DND-41 (cell line): ENCODE measurements at regions not wholly inside any gene's neighbourhood (a gene's known extent, or its start where the extent isn't known, plus 50 kb on each side); places are given as distances from the start of the nearest gene placed in this dataset.

ENCODE experiments used
- ATAC-seq: fragments of 200-7000 bp; cut with Tn5 transposase; 3 replicates; pipeline ENCODE4 v1.9.1; 2021; ENCODE audit warnings: low read depth; ENCODE audit not compliant: insufficient read depth
- DNase-seq: peaks from one replicate; pipeline ENCODE4 v3.0.0-alpha.2; 2020
- H2AFZ ChIP-seq: 2 replicates; pipeline ENCODE4 v1.6.0; 2012; ENCODE audit warnings: low read depth, low read length
- H3K27ac ChIP-seq: 2 replicates; pipeline ENCODE4 v1.5.1; 2012; ENCODE audit warnings: low read length, inconsistent platforms
- H3K27me3 ChIP-seq: fragments of 200-600 bp; sonication (generic); 2 replicates; pipeline ENCODE4 v1.6.0; 2012; ENCODE audit warnings: low read length, mild to moderate bottlenecking, inconsistent platforms; ENCODE audit not compliant: insufficient read depth, poor library complexity
- H3K36me3 ChIP-seq: 2 replicates; pipeline ENCODE4 v1.5.1; 2012; ENCODE audit warnings: low read length, inconsistent platforms; ENCODE audit not compliant: insufficient read depth
- H3K4me1 ChIP-seq: 2 replicates; pipeline ENCODE4 v1.5.1; 2012; ENCODE audit warnings: mild to moderate bottlenecking, low read length; ENCODE audit not compliant: insufficient read depth
- H3K4me2 ChIP-seq: 2 replicates; pipeline ENCODE4 v1.6.0; 2012; ENCODE audit warnings: mild to moderate bottlenecking, moderate library complexity, low read length, inconsistent platforms; ENCODE audit not compliant: insufficient read depth
- H3K4me3 ChIP-seq, 2 experiments: fragments of 200-600 bp in 1 of 2; shearing (Covaris generic) in 1 of 2; 2 replicates each; pipeline ENCODE4 v1.5.1; 2012 to 2016; ENCODE audit warnings: inconsistent platforms in 2 of 2, low read length in 2 of 2, mild to moderate bottlenecking in 2 of 2, low read depth in 1 of 2, moderate library complexity in 1 of 2
- H3K79me2 ChIP-seq: 2 replicates; pipeline ENCODE4 v1.6.0; 2012; ENCODE audit warnings: low read length, inconsistent platforms; ENCODE audit not compliant: insufficient read depth
- H3K9ac ChIP-seq: 2 replicates; pipeline ENCODE4 v1.6.0; 2012; ENCODE audit warnings: low read depth, mild to moderate bottlenecking, inconsistent platforms, low read length, moderate library complexity
- H3K9me3 ChIP-seq: 2 replicates; pipeline ENCODE4 v1.5.1; 2012; ENCODE audit warnings: low read length, moderate library complexity, mild to moderate bottlenecking, inconsistent platforms; ENCODE audit not compliant: insufficient read depth, severe bottlenecking
- H4K20me1 ChIP-seq: 2 replicates; pipeline ENCODE4 v1.6.0; 2012; ENCODE audit warnings: low read length; ENCODE audit not compliant: insufficient read depth
- CTCF ChIP-seq: IDR thresholded peaks from 2 replicates; pipeline ENCODE4 v1.5.1; 2012; ENCODE audit warnings: borderline replicate concordance, low read length, moderate library complexity, mild to moderate bottlenecking; ENCODE audit not compliant: poor library complexity, severe bottlenecking; ENCODE audit errors: extremely low read depth
- EZH2 ChIP-seq: IDR thresholded peaks from 3 replicates; pipeline ENCODE4 v1.6.1; 2012; ENCODE audit warnings: borderline replicate concordance, low read depth, mild to moderate bottlenecking, moderate library complexity, low read length, inconsistent platforms; ENCODE audit not compliant: severe bottlenecking

GRCh38 chr15:39232512-39232911 lies 348.4 kb upstream of the THBS1 start:
- Histone ChIP-seq H3K36me3 (no peaks in the 10 kb centered on the region), H3K9me3 (no peaks in the 10 kb centered on the region), H3K9ac (no peak overlapping the region), H3K4me3 (no peak overlapping the region), H4K20me1 (no peaks in the 10 kb centered on the region), H3K79me2 (no peaks in the 10 kb centered on the region), H2AFZ (no peak overlapping the region), H3K4me1 (no peaks in the 10 kb centered on the region), H3K27me3 (no peaks in the 10 kb centered on the region), H3K4me2 (no peak overlapping the region), H3K27ac (no peak overlapping the region)
- TF ChIP-seq EZH2 (no peak), CTCF (no peak)
- no peak for ATAC-seq
- DNase-seq: no peak

GRCh38 chr15:39235084-39235795 lies 345.6 kb upstream of the THBS1 start:
- Histone ChIP-seq H3K4me1 (no peaks in the 10 kb centered on the region), H3K9me3 (no peaks in the 10 kb centered on the region), H3K36me3 (no peaks in the 10 kb centered on the region), H3K27me3 (peaks cover 2% of the 10 kb centered on the region), H3K79me2 (no peaks in the 10 kb centered on the region), H2AFZ (no peak overlapping the region), H3K4me3 (no peak overlapping the region), H3K27ac (no peak overlapping the region), H3K9ac (no peak overlapping the region), H4K20me1 (no peaks in the 10 kb centered on the region), H3K4me2 (no peak overlapping the region)
- ATAC-seq: no peak
- DNase-seq: no peak
- no peak for TF ChIP-seq EZH2
- no peak for TF ChIP-seq CTCF

- H3K27ac ChIP-seq: no peak overlapping the region
- H3K9me3 ChIP-seq: no peaks in the 10 kb centered on the region
- no peaks in the 10 kb centered on the region for H3K4me1 ChIP-seq
- no peaks in the 10 kb centered on the region for H3K79me2 ChIP-seq
- no peak overlapping the region for H3K4me2 ChIP-seq
- H3K9ac ChIP-seq: no peak overlapping the region
- no peak overlapping the region for H3K4me3 ChIP-seq
- no peak overlapping the region for H2AFZ ChIP-seq
- H3K36me3 ChIP-seq: no peaks in the 10 kb centered on the region
- no peaks in the 10 kb centered on the region for H4K20me1 ChIP-seq
- peaks cover 2% of the 10 kb centered on the region for H3K27me3 ChIP-seq
- TF ChIP-seq CTCF (no peak), EZH2 (no peak)
- ATAC-seq: no peak
- DNase-seq: no peak
Observed at GRCh38 chr15:39236375-39236774, 344.5 kb upstream of the THBS1 start.

GRCh38 chr15:39238443-39238842 lies 342.4 kb upstream of the THBS1 start:
- Histone ChIP-seq H3K9ac (no peak overlapping the region), H3K79me2 (no peaks in the 10 kb centered on the region), H4K20me1 (no peaks in the 10 kb centered on the region), H3K4me2 (no peak overlapping the region), H3K4me3 (no peak overlapping the region), H3K27ac (no peak overlapping the region), H3K9me3 (no peaks in the 10 kb centered on the region), H3K27me3 (peaks cover 2% of the 10 kb centered on the region), H2AFZ (no peak overlapping the region), H3K36me3 (no peaks in the 10 kb centered on the region), H3K4me1 (no peaks in the 10 kb centered on the region)
- no peak for TF ChIP-seq EZH2
- TF ChIP-seq CTCF: no peak
- DNase-seq (no peak), ATAC-seq (no peak)
